ENCODE measurements at regions not wholly inside any gene's neighbourhood (a gene's known extent, or its start where the extent isn't known, plus 50 kb on each side); places are given as distances from the start of the nearest gene placed in this dataset.

DNA sequence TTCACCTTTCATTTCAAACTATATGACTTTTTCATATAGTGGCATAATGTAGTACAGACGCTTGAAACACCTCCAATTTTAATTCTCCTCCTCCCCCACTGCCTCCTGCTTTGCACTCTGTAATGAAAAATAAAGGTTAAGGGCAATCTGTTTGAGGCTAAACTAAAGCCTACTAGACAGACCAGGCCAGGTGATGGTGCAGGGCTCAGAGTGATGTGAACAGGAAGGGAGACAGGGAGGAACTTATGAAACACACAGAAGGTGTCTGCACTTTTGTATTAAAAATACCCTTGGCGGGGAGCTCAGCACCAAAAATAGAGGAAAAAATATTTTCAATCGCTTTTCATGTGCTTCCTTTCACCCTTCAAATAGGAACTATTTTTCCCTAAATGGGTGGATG is 415.4 kb downstream of the LMO4 start:
- Histone ChIP-seq H3K9me2 (ENCODE audit: insufficient read depth, low read length) (no peaks in the 10 kb centered on the region), H2AFZ (ENCODE audit: low read length) (no peak overlapping the region), H3K4me2 (ENCODE audit: low read length) (no peak overlapping the region), H3K4me3 (ENCODE audit: low read depth, low read length, poor library complexity, severe bottlenecking) (no peak overlapping the region), H3K9me3 (ENCODE audit: low read length) (no peaks in the 10 kb centered on the region), H4K20me1 (ENCODE audit: insufficient read depth, low read length) (no peaks in the 10 kb centered on the region), H3K27ac (ENCODE audit: low read depth, low read length, poor library complexity, severe bottlenecking) (no peak overlapping the region), H3K79me2 (ENCODE audit: insufficient read depth, low read depth, low read length) (no peaks in the 10 kb centered on the region), H3K36me3 (ENCODE audit: insufficient read depth, low read length) (no peaks in the 10 kb centered on the region), H3K4me1 (ENCODE audit: insufficient read depth, low read length, poor library complexity, severe bottlenecking) (no peaks in the 10 kb centered on the region)
- BruUV-seq (replicated peaks), result no TSS peak
- TF ChIP-seq EZH2phosphoT487 (IDR thresholded peaks at IDR 0.05; ENCODE audit: borderline replicate concordance, low read depth, low read length), result no peak
- TF ChIP-seq, protein P1, sequence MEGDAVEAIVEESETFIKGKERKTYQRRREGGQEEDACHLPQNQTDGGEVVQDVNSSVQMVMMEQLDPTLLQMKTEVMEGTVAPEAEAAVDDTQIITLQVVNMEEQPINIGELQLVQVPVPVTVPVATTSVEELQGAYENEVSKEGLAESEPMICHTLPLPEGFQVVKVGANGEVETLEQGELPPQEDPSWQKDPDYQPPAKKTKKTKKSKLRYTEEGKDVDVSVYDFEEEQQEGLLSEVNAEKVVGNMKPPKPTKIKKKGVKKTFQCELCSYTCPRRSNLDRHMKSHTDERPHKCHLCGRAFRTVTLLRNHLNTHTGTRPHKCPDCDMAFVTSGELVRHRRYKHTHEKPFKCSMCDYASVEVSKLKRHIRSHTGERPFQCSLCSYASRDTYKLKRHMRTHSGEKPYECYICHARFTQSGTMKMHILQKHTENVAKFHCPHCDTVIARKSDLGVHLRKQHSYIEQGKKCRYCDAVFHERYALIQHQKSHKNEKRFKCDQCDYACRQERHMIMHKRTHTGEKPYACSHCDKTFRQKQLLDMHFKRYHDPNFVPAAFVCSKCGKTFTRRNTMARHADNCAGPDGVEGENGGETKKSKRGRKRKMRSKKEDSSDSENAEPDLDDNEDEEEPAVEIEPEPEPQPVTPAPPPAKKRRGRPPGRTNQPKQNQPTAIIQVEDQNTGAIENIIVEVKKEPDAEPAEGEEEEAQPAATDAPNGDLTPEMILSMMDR (conservative IDR thresholded peaks at IDR 0.05; ENCODE audit: low read length), result no peak
- intact Hi-C loops (cut with micrococcal nuclease; ENCODE audit: unreplicated experiment), result no loop called here
- DNase-seq (ENCODE audit: low spot score), result no peak
- CTCF ChIA-PET (ENCODE audit: unreplicated experiment), result no interaction called here
- POLR2A ChIA-PET, result interaction anchor here (0.5 to 1.5 kb wide), 4 partner anchors 18 to 593 kb away, joined by 3 to 4 read pairs (median 4); no protein-coding TSS in a partner anchor

DNA sequence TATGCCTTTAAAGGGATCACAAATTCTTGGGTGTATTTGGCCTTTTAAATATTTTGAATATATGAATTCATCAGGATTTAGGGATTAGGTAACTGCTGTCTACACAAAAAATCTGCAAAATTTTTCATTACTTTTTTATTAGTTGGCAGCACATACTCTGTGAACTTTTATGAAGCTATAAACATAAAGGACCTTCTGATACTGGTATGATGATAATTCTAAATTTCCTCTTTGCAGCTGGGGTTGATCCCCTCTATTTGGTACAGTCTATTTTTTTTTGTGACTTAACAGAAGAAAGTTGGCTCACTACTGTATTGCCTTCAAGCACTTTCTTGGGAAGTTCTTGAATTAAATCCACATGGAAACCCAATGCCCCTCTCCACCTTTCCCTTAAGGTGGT is 416.1 kb downstream of the LMO4 start:
- no peak overlapping the region for H3K4me3 ChIP-seq (ENCODE audit: low read depth, low read length, poor library complexity, severe bottlenecking)
- no TSS peak for BruUV-seq (replicated peaks)
- intact Hi-C loops (cut with micrococcal nuclease; ENCODE audit: unreplicated experiment), result no loop called here
- no peaks in the 10 kb centered on the region for H3K9me2 ChIP-seq (ENCODE audit: insufficient read depth, low read length)
- no peak overlapping the region for H3K27ac ChIP-seq (ENCODE audit: low read depth, low read length, poor library complexity, severe bottlenecking)
- no peaks in the 10 kb centered on the region for H3K36me3 ChIP-seq (ENCODE audit: insufficient read depth, low read length)
- POLR2A ChIA-PET, result interaction anchor here (0.5 to 0.9 kb wide), 4 partner anchors 17 to 594 kb away, joined by 3 to 4 read pairs (median 4); no protein-coding TSS in a partner anchor
- no peaks in the 10 kb centered on the region for H3K9me3 ChIP-seq (ENCODE audit: low read length)
- TF ChIP-seq, protein P1 (conservative IDR thresholded peaks at IDR 0.05; ENCODE audit: low read length), result no peak
- no peak for TF ChIP-seq EZH2phosphoT487 (IDR thresholded peaks at IDR 0.05; ENCODE audit: borderline replicate concordance, low read depth, low read length)
- no peak overlapping the region for H2AFZ ChIP-seq (ENCODE audit: low read length)
- CTCF ChIA-PET (ENCODE audit: unreplicated experiment), result no interaction called here
- H3K4me1 ChIP-seq (ENCODE audit: insufficient read depth, low read length, poor library complexity, severe bottlenecking), result no peaks in the 10 kb centered on the region
- H3K79me2 ChIP-seq (ENCODE audit: insufficient read depth, low read depth, low read length), result no peaks in the 10 kb centered on the region
- no peak for DNase-seq (ENCODE audit: low spot score)
- no peaks in the 10 kb centered on the region for H4K20me1 ChIP-seq (ENCODE audit: insufficient read depth, low read length)
- no peak overlapping the region for H3K4me2 ChIP-seq (ENCODE audit: low read length)

DNA sequence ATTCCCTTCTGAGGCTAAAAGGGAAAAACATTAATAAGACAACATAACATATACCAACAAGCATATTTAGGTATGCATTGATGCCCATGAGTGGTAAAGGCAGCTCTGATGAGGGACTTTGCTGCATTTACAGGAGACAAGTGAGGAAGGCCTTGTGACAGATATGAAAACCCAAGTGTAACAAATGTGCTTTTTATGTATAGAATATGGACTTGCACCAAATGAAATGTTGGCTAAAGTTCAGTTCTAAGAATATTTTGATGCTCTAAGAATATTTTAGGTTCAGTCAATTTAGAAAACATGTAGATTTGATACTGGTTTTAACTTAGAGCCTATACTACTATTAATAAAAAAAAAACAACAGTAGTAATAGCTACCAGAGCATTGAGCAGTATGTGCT is 424.7 kb downstream of the LMO4 start:
- DNase-seq (ENCODE audit: low spot score), result no peak
- H3K79me2 ChIP-seq (ENCODE audit: insufficient read depth, low read depth, low read length), result no peaks in the 10 kb centered on the region
- no peak for TF ChIP-seq EZH2phosphoT487 (IDR thresholded peaks at IDR 0.05; ENCODE audit: borderline replicate concordance, low read depth, low read length)
- TF ChIP-seq, protein P1 (conservative IDR thresholded peaks at IDR 0.05; ENCODE audit: low read length), result no peak
- H2AFZ ChIP-seq (ENCODE audit: low read length), result no peak overlapping the region
- H3K36me3 ChIP-seq (ENCODE audit: insufficient read depth, low read length), result no peaks in the 10 kb centered on the region
- H3K27ac ChIP-seq (ENCODE audit: low read depth, low read length, poor library complexity, severe bottlenecking), result no peak overlapping the region
- ChIA-PET CTCF (ENCODE audit: unreplicated experiment) (no interaction called here), POLR2A (no interaction called here)
- H3K4me1 ChIP-seq (ENCODE audit: insufficient read depth, low read length, poor library complexity, severe bottlenecking), result no peaks in the 10 kb centered on the region
- intact Hi-C loops (cut with micrococcal nuclease; ENCODE audit: unreplicated experiment), result no loop called here
- H3K4me2 ChIP-seq (ENCODE audit: low read length), result no peak overlapping the region
- H4K20me1 ChIP-seq (ENCODE audit: insufficient read depth, low read length), result no peaks in the 10 kb centered on the region
- H3K9me3 ChIP-seq (ENCODE audit: low read length), result no peaks in the 10 kb centered on the region
- BruUV-seq (replicated peaks), result no TSS peak
- no peaks in the 10 kb centered on the region for H3K9me2 ChIP-seq (ENCODE audit: insufficient read depth, low read length)
- no peak overlapping the region for H3K4me3 ChIP-seq (ENCODE audit: low read depth, low read length, poor library complexity, severe bottlenecking)

All from OCI-LY7 (cell line).